Medulla oblongata (tissue), 1 donor: ENCODE measurements at regions not wholly inside any gene's neighbourhood (a gene's known extent, or its start where the extent isn't known, plus 50 kb on each side); places are given as distances from the start of the nearest gene placed in this dataset.
"Not testable (repeated sequence)": the region's sequence is repeated elsewhere in the genome, so short reads cannot be mapped to it uniquely, and the experiment has no call there.

Experiments used
- DNase-seq: peaks from one replicate; pipeline ENCODE4 v3.0.0-alpha.2; 2015; ENCODE audit errors: extremely low spot score

DNA sequence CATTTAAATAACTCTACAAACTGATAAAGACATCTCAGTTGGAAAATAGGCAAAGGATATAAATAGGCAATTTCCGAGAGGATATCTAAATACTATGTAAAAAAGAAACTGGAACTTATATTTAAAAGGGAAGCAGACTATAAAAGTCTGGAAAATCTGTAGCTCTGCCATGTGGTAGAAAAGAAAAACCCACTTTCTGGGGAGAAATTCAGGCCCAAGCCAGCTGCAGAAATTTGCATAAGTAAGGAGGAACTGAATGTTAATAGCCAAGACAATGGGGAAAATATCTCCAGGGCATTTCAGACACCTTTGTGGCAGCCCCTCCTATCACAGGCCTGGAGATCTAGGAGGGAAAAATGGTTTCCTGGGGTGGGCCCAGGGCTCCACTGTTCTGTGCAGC is 97.8 kb upstream of the ZBED5 start:
- no peak for DNase-seq

DNA sequence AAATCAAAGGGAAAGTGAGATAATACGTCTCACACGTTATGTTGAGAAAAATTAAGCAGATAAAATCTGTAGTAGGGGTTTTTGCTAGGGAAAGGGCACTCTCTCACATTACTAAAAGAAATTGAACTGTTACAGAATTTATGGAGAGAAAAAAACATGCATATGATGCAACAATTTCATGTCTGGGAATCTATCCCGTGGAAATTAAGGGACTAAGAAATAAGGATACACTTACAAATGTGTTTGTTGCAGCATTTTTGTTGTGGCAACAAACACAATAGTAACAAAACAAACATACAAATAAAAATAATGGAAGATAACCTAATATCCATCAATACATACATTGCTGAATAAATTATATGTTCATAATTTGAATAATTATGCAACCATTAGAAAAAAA is 96.3 kb upstream of the ZBED5 start:
- DNase-seq: no peak

DNA sequence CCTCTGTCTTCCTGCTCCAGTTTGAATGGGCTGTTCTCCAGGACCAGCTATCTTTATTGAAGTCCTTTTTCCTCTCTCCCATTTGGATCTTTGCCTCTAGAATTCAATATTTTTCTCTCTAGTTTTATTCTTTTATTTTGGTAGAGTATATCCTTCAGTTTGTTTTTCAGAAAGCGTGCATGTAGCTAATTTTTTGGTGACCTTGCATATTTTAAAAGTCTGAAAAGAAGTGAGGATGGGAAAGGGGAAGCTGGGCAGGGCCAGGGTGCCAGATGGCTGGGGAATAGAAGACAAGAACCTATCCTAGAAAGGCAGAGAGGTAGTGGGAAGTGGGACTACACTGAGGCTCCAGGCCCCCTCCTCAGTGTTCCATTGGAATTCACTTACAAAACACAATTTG is 95.0 kb upstream of the ZBED5 start:
- no peak for DNase-seq

DNA sequence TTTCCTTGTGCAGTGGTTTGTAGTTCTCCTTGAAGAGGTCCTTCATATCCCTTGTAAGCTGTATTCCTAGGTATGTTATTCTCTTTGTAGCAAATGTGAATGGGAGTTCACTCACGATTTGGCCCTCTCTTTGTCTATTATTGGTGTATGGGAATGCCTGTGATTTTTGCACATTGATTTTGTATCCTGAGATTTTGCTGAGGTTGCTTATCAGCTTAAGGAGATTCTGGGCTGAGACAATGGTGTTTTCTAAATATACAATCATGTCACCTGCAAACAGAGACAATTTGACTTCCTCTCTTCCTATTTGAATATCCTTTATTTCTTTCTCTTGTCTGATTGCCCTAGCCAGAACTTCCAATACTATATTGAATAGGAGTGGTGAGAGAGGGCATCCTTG is 90.1 kb upstream of the ZBED5 start:
- DNase-seq: not testable (repeated sequence)

DNA sequence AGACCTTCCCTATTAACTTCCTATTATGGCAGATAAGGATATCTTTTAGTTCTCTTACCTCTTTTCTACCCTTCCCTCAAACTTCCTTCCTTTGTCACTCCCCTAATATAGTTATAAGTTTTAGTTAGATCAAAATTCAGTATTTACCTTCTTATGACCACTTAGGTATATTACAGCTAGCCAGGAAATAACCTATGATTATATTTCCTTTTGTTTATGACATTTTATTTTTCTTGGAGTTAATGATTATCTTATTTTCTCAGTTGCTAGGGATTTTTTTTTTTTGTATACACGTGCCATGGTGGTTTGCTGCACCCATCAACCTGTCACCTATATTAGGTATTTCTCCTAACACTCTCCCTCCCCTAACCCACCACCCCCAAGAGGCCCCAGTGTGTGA is 88.2 kb upstream of the ZBED5 start:
- DNase-seq: no peak

DNA sequence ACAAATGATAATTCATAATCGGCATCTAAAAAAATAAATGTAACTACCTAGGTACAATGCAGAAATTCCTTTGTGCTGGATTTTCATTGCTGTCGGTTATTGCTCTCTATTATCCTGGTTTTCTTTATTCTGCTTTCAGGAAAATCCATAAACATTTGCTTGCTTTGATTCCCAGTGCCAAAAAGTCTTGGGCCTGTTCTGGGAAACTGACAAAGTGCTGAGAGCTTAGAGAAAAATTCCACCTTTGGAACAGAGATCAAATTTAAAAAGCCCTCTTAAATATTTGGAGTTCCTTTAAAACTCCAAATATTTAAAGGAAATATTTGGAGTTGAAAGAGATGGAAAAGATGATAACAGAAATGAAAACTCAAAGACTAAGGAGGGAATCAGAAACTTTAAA is 87.3 kb upstream of the ZBED5 start:
- DNase-seq: no peak

DNA sequence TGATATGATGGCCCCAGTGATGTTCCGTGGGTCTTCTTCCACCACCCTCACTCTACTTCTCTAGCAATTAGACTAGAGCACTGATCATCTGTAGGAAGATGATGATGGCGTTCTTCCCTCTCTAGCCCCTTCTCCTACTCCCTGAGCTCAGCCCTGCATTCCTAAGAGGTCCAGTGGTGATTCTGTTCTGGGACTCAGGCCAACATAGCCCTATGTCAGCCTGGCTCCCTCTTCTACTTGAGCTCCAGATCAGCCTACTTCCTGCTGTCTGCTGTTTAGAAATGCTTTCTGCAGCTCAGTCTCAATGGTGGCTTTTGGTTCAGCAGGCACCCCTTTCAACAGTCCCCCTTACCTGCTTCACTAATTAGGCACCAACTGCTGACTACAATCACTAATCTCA is 86.1 kb upstream of the ZBED5 start:
- DNase-seq: no peak

DNA sequence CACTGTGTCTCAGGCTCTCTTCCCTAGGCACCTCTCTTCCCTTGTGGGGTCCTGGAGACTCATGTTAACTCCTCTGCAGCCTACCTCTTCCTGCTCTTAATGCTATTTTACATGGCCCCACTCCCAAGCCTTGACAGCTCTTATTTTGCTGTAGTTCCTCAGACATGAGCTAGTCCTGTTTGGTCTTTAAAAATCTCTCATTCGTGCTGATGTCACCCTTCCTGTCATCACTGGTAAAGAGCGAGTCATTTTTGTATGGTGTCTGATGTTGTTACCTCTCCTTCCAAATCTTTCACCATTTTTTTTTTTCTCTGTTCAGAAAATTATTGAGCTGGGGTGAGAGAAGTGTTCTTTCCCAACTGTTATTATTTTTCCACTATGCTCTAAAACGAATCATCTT is 84.8 kb upstream of the ZBED5 start:
- DNase-seq: no peak

DNA sequence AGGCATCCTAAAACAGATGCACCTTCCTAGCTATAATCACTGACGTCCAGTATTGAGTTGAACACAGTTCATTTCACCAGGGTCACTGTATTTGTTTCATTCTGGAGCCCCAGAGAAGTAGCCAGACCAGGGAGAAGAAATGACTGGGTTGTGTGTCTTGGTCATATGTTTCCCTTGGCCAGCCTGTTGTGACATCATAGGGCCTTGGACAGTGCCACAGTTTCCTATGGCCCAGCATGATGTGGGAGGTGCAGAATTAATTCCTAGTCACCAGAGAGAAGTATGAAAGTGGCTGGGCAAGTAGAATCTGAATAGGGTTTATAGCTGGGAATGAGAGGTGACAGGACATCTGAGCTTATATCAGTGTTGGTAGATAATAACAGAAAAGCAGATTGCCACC is 84.0 kb upstream of the ZBED5 start:
- DNase-seq: peak; percentile 11

DNA sequence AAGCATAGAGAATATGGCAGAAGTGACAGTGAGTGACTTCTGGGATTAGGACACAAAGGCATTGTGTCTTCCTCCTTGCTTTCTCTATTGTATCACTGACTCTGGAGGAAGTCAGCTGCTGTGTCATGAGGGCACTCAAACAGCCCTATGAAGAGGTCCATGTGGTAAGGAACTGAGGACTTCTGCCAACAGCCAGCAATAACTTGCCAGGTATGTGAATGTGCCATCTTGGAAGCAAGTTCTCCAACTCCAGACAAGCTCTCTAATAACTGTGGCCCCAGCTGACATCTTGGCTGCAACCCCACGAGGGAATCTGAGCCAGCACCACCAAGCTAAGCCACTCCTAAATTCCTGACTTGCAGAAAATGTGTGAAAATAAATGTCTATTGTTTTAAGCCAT is 83.6 kb upstream of the ZBED5 start:
- peak; percentile 80 for DNase-seq

DNA sequence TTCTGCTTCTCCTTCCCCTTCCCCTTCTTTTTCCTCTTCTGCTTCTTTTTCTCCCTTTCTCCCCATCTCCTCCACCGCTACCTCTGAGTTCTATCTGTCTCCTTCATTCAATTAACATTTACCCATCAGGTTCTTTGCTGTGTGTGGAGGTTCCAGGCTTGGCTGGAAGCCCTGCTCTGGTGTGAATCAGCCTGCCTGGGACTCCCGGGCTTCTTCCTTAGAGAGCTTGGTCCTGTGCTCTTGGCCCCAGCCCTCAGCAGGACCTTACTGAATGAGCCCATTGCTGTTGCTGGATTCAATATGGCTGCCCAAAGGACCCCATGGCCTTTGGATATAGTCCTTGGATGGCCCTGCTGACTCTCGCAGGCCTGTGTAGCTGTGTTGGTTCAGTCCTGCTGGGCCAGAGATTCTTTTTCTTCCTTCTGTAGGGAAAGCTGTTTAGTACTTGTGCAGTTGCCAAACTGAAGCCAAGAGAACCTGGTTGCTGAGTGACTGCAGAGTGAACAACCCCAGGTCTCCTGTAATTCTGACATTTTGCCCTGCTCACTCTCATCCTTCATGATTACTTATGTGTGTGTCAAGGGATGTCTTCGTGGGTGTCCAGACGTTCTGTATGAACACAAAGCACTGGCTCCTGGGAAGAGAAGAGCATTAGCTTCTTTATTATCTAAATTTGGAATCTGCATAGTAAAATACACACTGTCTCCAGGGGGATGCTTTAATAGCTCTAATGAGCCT is 81.0 kb upstream of the ZBED5 start:
- DNase-seq: no peak

DNA sequence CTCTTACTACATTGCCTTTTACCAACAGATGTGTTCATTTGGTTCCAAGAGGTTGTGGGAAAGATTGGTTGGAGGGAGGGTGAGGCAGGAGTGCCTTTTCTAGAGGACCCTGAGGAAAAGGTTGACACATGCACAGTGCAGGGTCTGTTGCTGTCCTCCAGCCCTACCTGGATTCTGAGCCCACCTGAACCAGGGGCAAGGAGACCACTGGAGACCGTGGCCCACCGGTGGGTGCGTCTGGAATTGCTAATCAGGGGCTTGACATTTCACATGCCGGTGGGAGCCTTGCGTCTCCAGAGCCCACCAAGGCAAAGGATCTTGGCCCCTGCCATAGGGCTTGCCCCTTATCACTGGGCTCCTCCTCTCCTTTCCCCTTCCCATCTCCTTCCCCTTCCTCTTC is 80.4 kb upstream of the ZBED5 start:
- DNase-seq: no peak

DNA sequence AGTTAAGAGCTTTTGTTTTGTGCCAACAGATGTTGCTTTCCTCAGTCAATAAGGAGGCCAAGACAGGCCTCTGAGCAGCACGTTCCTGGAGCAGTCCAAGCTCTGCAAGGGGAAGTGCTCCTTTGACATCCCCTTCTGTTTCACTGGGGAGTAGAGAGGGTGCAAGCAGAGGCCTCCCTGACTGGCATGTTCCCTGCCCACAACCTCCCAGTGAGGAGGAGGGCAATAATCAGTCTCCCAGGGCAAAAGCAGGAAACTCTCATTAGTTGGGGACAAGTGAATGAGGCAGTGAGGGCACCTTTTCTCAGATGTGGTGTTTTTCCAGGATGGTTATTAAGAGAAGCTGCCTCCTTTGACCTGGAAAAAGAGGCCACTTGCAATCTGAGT is 79.5 kb upstream of the ZBED5 start:
- DNase-seq: no peak

DNA sequence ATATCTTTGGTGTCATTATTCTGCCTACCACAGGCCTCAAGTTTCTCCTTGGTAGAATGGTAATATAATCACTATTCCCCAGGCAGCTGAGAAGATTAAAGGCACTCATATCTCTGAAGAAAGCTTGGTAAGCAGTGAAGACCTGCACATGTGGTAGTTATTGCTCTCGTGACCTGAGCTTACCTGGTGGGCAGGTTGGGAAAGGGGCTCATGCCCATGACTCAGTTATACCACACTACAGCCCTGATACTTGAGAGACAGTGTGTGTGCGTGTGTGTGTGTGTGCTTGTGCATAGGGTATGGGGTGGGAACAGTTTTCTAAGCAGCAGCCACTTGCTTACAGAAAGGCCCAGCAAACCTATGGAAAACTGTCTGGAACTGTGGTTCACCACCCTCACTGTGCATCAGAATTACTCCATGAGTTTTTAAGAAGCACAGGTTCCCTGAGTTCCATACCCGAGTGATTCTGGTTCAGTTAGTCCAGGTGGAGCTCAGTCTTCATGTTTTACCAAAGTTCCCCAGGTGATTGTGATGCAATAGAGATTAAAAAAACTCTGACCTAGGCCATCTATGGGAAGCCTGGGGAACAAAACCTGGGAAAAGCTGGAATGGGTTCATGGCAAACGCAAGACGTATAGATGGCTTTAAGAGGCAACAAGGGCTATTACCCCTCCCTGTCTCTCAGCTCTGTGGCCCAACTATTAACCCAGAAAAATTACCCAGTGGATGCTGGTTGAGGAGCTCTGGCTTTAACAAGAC is 79.0 kb upstream of the ZBED5 start:
- no peak for DNase-seq

DNA sequence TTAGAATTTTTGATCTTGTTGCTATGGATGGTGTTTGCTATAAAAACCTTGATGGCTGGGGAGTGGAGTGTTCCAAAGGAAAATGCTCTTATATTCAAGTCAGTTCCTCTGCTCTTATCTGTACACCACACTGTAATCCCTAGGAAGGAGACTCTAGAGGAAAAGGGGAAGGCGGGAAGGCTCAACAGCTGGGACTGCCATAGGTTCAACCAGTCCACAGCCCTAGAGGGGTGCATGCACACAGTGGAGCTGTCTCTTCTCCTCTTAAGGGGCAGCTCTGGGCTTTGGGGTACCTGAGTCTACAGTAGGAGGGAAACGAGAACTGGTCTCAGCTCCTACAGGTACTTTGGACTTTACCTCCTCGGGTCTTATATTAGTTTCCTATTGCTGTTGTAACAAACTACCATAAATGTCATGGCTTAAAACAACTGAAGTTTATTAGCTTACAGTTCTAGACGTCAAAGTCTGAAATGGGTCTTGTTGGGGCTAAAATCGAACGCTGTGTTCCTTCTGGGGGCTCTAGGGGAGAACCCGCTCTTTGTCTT is 77.2 kb upstream of the ZBED5 start:
- no peak for DNase-seq

DNA sequence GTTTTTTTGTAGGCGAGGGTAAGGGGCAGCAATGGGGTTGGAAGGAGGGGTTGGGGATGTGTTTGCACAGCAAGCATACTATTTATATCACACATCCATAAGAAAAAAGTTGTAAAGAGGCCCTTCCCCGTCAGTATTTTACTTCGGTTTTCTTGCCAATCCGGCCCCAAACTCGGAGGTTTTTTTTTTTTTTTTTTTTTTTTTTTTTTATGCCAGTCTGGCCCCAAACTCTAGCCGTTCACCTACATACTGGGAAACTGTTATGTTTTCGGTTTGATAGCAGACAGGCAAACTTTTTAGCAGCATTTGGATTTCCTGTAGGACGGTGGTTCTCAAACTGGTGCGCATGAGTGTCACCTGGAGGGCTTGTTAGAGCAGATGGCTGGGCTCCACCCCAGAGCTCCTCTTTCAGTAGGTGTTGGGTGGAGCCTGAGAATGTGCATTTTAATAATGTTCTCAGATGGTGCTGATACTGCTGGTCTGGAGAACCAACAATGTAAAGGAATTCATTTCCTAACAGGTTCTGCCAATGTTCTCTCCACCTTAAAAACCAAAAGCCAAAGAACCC is 76.5 kb upstream of the ZBED5 start:
- no peak for DNase-seq

DNA sequence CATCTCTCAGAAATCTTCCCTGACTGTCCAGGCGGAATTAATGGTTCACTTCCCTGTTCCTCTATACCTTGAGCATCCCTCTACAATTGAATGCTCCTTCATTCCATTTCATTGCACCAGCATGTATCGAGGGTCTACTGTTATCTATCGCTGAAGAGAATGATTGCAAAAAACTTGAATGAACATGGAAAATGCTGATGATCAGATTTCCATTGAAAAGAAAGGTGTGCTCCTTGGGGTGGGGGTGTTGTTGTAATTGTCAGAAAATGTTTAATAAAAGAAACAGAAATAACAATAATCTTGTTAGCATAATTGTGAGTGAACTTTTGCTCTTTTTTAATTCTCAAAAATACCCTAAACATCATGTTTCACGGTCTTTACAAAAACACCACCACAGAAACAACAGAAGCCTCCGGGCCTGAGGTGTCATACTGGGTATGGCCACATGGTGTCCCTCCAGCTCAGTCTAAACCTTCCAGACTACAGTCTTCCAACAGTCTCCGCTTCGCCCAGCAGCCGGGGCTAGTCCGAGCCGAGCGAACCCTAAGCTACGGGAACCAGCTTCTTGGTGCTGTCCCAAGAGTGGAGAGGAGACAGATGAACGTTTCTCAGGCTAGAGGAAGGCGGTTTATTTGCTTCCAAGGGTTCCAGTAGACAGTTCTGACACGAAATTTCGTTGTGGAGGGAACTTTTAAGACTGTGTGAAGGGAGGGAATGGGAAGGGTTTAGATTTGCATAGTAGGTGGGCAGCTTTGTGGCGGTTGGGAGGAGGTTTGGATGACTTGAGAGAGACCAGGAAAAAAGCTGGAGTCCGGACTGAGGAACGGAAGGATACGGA is 75.8 kb upstream of the ZBED5 start:
- peak; percentile 97 for DNase-seq

DNA sequence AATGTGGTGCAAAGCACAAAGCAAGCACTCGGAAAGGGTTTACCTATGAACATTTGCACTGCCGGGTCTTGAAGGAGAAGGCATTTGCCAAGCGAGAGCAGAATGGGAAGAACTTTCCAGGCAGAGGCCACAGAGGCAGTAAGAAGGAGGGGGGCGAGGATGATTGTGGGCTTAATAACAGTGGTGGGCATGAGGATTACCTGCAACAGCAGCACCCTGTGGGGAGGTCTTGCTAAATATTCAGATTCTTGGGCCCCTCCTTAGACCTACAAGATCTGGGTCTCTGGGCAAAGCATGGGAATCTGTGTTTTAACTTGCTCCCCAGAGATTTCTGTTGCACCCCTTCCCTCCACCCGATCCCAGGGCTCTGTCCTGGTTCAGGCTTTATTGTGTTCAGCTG is 75.1 kb upstream of the ZBED5 start:
- DNase-seq: no peak

DNA sequence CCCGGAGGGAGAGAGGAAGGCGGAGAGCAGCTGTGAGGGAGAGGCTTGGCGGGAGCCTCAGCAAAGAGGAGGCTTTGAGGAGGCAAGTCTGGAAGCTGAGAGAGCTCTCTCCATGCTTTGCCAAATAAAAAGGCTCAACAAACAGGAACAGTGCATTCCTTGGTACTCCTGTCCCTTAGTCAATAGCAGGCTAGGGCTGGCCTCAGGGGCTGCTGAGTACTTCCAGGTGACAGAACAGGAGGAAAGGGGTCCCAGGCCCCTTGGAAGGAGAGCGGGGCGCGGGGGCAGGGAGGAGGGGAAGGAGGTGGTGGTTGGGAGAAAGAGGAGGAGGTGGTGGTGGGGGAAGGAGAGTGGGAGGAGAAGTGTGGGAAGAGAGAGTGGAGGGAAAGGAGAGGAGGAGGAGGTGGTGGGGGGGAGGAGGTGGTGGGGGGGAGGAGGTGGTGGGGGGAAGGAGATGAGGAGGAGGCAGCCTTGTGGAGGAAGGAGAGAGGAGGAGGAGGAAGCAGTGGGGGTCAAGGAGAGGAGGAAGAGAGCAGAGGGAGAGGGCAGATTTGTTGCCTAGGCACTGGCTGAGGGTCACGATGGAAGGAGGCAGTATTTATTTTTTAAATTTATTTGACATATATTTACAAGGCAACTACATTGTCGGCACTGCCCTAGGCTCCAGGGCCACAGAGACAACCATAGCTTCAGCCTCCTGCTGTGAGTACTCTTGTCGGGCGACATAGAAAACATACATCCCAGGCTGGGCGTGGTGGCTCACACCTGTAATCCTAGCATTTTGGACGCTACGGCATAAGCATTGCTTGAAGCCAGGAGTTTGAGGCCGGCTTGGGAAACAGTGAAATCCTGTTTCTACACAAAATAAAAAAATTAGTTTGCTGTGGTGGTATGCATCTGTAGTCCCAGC is 74.2 kb upstream of the ZBED5 start:
- no peak for DNase-seq

DNA sequence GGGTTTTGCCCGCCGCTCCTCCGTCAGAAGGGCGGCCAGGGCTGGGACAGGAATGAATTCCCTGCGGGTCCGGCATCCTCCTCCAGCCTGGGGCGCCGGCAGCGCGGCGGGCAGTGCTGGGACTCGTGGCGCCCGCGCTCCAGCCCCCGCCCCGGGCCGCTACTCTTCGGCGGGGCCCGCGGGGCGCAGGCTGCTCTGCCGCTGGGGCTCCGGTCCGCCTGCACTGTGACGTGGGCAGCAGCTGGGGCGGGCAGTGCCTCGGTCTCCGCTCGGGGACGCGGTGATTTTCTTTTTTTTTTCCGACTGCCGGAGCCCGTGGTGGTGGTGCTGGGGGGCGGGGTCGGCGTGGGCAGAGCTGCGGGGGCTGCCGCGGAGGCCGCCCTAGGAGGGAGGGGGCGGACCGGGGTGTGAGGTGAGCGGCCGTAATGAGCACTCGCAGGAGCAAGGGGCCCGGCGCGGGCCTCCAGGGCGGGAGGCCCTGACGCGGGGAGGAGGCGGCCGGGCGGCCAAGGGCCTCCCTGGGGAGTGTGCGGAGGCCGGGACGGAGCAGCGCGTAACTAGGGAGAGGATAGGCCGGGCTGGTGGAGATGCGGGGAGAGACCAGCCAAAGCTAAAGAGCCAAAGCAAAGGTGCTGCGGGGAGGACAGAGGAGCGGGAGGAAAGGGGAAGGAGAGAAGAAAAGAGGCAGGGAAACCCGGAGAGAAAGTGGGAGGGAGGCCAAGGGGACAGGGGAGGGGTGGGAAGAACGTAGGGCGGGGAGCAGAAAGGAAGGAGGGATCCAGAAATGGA is 73.3 kb upstream of the ZBED5 start:
- peak; percentile 66 for DNase-seq
